Tibial nerve (tissue), 4 donors: ENCODE measurements at regions not wholly inside any gene's neighbourhood (a gene's known extent, or its start where the extent isn't known, plus 50 kb on each side); places are given as distances from the start of the nearest gene placed in this dataset.

Experiments
- CTCF ChIP-seq, 5 experiments: fragments of 200-600 bp in 3 of 5; fragments of 450-650 bp in 2 of 5; sonication (generic) in 3 of 5; IDR thresholded peaks; one replicate each; pipeline ENCODE4 v1.5.1; 2016 to 2019; ENCODE audit warnings: antibody characterized with exemption in 5 of 5, mild to moderate bottlenecking in 3 of 5, moderate library complexity in 2 of 5
- EP300 ChIP-seq, 2 donors: sonication (generic); formaldehyde crosslinking; IDR thresholded peaks; one replicate each; pipeline ENCODE4 v1.6.1; 2017; ENCODE audit warnings: antibody characterized with exemption in 2 of 2, mild to moderate bottlenecking in 1 of 2
- POLR2A ChIP-seq, 2 donors: fragments of 450-650 bp; IDR thresholded peaks; one replicate each; pipeline ENCODE4 v1.6.1; 2017; ENCODE audit warnings: antibody characterized with exemption in 2 of 2, mild to moderate bottlenecking in 2 of 2, moderate library complexity in 2 of 2

DNA sequence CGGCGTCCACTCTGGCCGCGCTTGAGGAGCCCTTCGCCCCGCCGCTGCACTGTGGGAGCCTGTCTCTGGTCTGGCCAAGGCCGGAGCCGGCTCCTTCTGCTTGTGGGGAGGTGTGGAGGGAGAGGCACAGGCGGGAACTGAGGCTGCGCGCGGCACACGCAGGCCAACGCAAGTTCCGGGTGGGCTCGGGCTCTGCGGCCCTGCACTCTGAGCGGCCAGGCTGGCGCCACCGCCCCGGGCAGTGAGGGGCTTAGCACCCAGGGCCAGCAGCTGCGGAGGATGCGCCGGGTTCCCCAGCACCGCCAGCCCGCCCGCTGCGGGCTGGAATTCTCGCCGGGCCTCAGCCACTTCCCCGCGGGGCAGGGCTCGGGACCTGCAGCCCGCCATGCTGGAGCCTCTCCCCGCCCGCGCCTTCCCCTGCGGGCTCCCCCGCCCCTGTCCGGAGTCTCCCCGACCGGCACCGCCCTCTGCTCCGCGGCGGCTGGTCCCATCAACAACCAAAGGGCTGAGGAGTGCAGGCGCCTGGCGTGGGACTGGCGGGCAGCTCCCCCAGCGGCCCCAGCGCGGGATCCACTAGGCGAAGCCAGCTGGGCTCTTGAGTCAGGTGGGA lies 921.2 kb upstream of the FOXG1 start:
- TF ChIP-seq CTCF (IDR thresholded peaks at IDR 0.05) (no peak), POLR2A (IDR thresholded peaks at IDR 0.05) (no peak), EP300 (IDR thresholded peaks at IDR 0.05) (no peak)
